ENCODE measurements at regions not wholly inside any gene's neighbourhood (a gene's known extent, or its start where the extent isn't known, plus 50 kb on each side); places are given as distances from the start of the nearest gene placed in this dataset.

- TF ChIP-seq CTCF (IDR thresholded peaks at IDR 0.05) (no peak), EP300 (IDR thresholded peaks at IDR 0.05) (no peak), POLR2A (IDR thresholded peaks at IDR 0.05) (no peak)
Observed at GRCh38 chr6:120960761-120961160, 373.5 kb downstream of the TBC1D32 start.

All from tibial nerve (tissue), 4 donors.